Neural crest cell (in vitro differentiated cells): ENCODE measurements at regions not wholly inside any gene's neighbourhood (a gene's known extent, or its start where the extent isn't known, plus 50 kb on each side); places are given as distances from the start of the nearest gene placed in this dataset.

Experiments used
- DNase-seq: peaks from one replicate; pipeline ENCODE4 v3.0.0; 2021; ENCODE audit warnings: low read depth, mixed read lengths, low spot score
- H3K27ac Mint-ChIP-seq: one replicate; pipeline ENCODE4 v1.8.0; 2021; ENCODE audit warnings: mild to moderate bottlenecking, mixed read lengths; ENCODE audit not compliant: unreplicated experiment
- H3K27me3 Mint-ChIP-seq: 2 replicates; pipeline ENCODE4 v1.8.0; 2021; ENCODE audit warnings: low read depth, mild to moderate bottlenecking, mixed read lengths
- H3K36me3 Mint-ChIP-seq: 2 replicates; pipeline ENCODE4 v1.8.0; 2021; ENCODE audit warnings: low read depth, mild to moderate bottlenecking, mixed read lengths
- H3K4me1 Mint-ChIP-seq: 2 replicates; pipeline ENCODE4 v1.8.0; 2021; ENCODE audit warnings: mixed read lengths
- H3K4me3 Mint-ChIP-seq: one replicate; pipeline ENCODE4 v1.8.0; 2021; ENCODE audit warnings: mild to moderate bottlenecking, mixed read lengths
- H3K9me3 Mint-ChIP-seq: 2 replicates; pipeline ENCODE4 v1.8.0; 2021; ENCODE audit warnings: mixed read lengths
- CTCF ChIP-seq: fragments of 200-600 bp; sonication (generic); conservative IDR thresholded peaks from 2 replicates; pipeline ENCODE4 v1.5.0; 2021; ENCODE audit warnings: antibody characterized with exemption, mild to moderate bottlenecking

GRCh38 chr15:75100679-75101078 lies 77.3 kb downstream of the PPCDC start:
- DNase-seq = no peak
- Mint-ChIP-seq H3K4me1 (peaks cover 6% of the 10 kb centered on the region), H3K4me3 (no peak overlapping the region), H3K36me3 (no peaks in the 10 kb centered on the region), H3K27ac (no peak overlapping the region), H3K27me3 (no peaks in the 10 kb centered on the region), H3K9me3 (no peaks in the 10 kb centered on the region)
- no peak for TF ChIP-seq CTCF

GRCh38 chr15:75104804-75105557 lies 81.6 kb downstream of the PPCDC start:
- H3K9me3 Mint-ChIP-seq = no peaks in the 10 kb centered on the region
- H3K27ac Mint-ChIP-seq = peak overlapping the region; percentile 96
- no peak for TF ChIP-seq CTCF
- peaks cover 9% of the 10 kb centered on the region for H3K4me1 Mint-ChIP-seq
- H3K36me3 Mint-ChIP-seq = no peaks in the 10 kb centered on the region
- DNase-seq = no peak
- H3K27me3 Mint-ChIP-seq = no peaks in the 10 kb centered on the region
- no peak overlapping the region for H3K4me3 Mint-ChIP-seq

GRCh38 chr15:75107516-75107907 lies 84.1 kb downstream of the PPCDC start:
- Mint-ChIP-seq H3K4me1 (peaks cover 9% of the 10 kb centered on the region), H3K27ac (no peak overlapping the region), H3K27me3 (no peaks in the 10 kb centered on the region), H3K36me3 (no peaks in the 10 kb centered on the region), H3K9me3 (no peaks in the 10 kb centered on the region), H3K4me3 (no peak overlapping the region)
- DNase-seq = no peak
- TF ChIP-seq CTCF = no peak

- Mint-ChIP-seq H3K4me3 (no peak overlapping the region), H3K4me1 (peaks cover 9% of the 10 kb centered on the region), H3K27me3 (no peaks in the 10 kb centered on the region), H3K27ac (no peak overlapping the region), H3K36me3 (peaks cover 5% of the 10 kb centered on the region), H3K9me3 (peaks cover 3% of the 10 kb centered on the region)
- DNase-seq = no peak
- no peak for TF ChIP-seq CTCF
Observed at GRCh38 chr15:75107908-75108838, 84.8 kb downstream of the PPCDC start.

- Mint-ChIP-seq H3K4me3 (no peak overlapping the region), H3K9me3 (peaks cover 6% of the 10 kb centered on the region), H3K36me3 (peaks cover 7% of the 10 kb centered on the region), H3K27ac (no peak overlapping the region), H3K27me3 (no peaks in the 10 kb centered on the region), H3K4me1 (peaks cover 9% of the 10 kb centered on the region)
- no peak for DNase-seq
- TF ChIP-seq CTCF = no peak
Observed at GRCh38 chr15:75109021-75109735, 85.8 kb downstream of the PPCDC start.
